ENCODE measurements at regions not wholly inside any gene's neighbourhood (a gene's known extent, or its start where the extent isn't known, plus 50 kb on each side); places are given as distances from the start of the nearest gene placed in this dataset.

DNA sequence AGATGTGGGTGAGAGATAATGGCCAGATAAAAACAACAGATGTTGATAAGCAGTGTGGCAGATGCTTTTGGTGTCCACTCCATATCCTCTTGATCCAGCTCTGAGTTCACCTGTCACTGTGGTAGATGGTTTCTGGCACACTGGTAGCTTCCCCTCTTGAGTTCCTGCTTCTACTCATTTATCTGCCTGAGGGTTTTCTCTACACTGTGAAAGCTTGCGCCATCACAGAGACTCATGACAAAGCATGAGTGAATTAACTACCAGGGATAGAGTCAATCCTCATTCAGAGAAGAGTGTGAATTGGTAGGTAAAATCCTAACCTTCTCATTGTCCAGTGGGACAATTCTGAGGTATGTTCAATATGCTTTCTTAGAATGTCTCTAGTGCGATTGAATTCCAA is 50.0 kb upstream of the ARHGEF26 start:
- no peaks in the 10 kb centered on the region for H4K20me1 ChIP-seq (ENCODE audit: control insufficient read depth, extremely low read depth, insufficient read depth, low read length)
- dilution Hi-C loops (cut with MboI; ENCODE audit: extremely low pct_ligation_motif_present, low sequenced_read_pairs), result no loop called here

More for the DNA sequence above, 50.0 kb upstream of the ARHGEF26 start:
- no peaks in the 10 kb centered on the region for H3K79me2 ChIP-seq (ENCODE audit: control insufficient read depth, insufficient read depth, low read length)
- DNase-seq (ENCODE audit: low read depth, low spot score) (no peak), FAIRE-seq (no peak)
- no peaks in the 10 kb centered on the region for H3K27me3 ChIP-seq (ENCODE audit: control insufficient read depth, extremely low read depth, insufficient read depth, low read length)
- no peak for TF ChIP-seq EZH2 (IDR thresholded peaks at IDR 0.05; ENCODE audit: low read length)
- TF ChIP-seq, protein P1, sequence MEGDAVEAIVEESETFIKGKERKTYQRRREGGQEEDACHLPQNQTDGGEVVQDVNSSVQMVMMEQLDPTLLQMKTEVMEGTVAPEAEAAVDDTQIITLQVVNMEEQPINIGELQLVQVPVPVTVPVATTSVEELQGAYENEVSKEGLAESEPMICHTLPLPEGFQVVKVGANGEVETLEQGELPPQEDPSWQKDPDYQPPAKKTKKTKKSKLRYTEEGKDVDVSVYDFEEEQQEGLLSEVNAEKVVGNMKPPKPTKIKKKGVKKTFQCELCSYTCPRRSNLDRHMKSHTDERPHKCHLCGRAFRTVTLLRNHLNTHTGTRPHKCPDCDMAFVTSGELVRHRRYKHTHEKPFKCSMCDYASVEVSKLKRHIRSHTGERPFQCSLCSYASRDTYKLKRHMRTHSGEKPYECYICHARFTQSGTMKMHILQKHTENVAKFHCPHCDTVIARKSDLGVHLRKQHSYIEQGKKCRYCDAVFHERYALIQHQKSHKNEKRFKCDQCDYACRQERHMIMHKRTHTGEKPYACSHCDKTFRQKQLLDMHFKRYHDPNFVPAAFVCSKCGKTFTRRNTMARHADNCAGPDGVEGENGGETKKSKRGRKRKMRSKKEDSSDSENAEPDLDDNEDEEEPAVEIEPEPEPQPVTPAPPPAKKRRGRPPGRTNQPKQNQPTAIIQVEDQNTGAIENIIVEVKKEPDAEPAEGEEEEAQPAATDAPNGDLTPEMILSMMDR (optimal IDR thresholded peaks at IDR 0.05 in 1 of 3, IDR thresholded peaks at IDR 0.05 in 1 of 3, conservative IDR thresholded peaks at IDR 0.05 in 1 of 3; ENCODE audit: extremely low read depth in 1 of 3, insufficient read depth in 2 of 3, low read length in 3 of 3), result no peak
- no peak overlapping the region for H3K4me3 ChIP-seq (ENCODE audit: control insufficient read depth in 2 of 3, extremely low read depth in 1 of 3, insufficient read depth in 2 of 3, low read depth in 1 of 3, low read length in 3 of 3)
- H2AFZ ChIP-seq (ENCODE audit: control insufficient read depth, low read length), result no peak overlapping the region
- H3K9ac ChIP-seq (ENCODE audit: control insufficient read depth, extremely low read depth, insufficient read depth, low read length), result no peak overlapping the region
- no peak overlapping the region for H3K27ac ChIP-seq (ENCODE audit: control insufficient read depth, insufficient read depth, low read length)
- no peaks in the 10 kb centered on the region for H3K36me3 ChIP-seq (ENCODE audit: control insufficient read depth in 2 of 2, extremely low read depth in 1 of 2, insufficient read depth in 2 of 2, low read length in 2 of 2)
- H3K9me3 ChIP-seq (ENCODE audit: control insufficient read depth, low read depth, low read length), result no peaks in the 10 kb centered on the region
- no peaks in the 10 kb centered on the region for H3K4me1 ChIP-seq (ENCODE audit: control insufficient read depth, extremely low read depth, insufficient read depth, low read length)
- no peaks in the 10 kb centered on the region for H3K9me1 ChIP-seq (ENCODE audit: control insufficient read depth, extremely low read depth, insufficient read depth, low read length)
- no peak overlapping the region for H3K4me2 ChIP-seq (ENCODE audit: control insufficient read depth, extremely low read depth, insufficient read depth, low read depth, low read length)

Small RNA genes in the stretch of these regions (small RNA-seq; reads per million reads assigned to genes)
- 0 reads per million in 3 experiments for gene RF00019 (ENCODE audit: insufficient read length in 3 of 3, low read depth in 3 of 3, low replicate concordance in 1 of 3)
- 0 reads per million in 3 experiments for gene RF00096 (ENCODE audit: insufficient read length in 3 of 3, low read depth in 3 of 3, low replicate concordance in 1 of 3)
- gene RNU6-901P (ENCODE audit: insufficient read length in 3 of 3, low read depth in 3 of 3, low replicate concordance in 1 of 3), result 0 reads per million in 3 experiments
